Stomach (tissue), 8 donors: ENCODE measurements at regions not wholly inside any gene's neighbourhood (a gene's known extent, or its start where the extent isn't known, plus 50 kb on each side); places are given as distances from the start of the nearest gene placed in this dataset.

Experiments
- DNase-seq, 2 donors: peaks; one replicate each; pipeline versions ENCODE4 v3.0.0 to v3.0.0-alpha.2; 2013 to 2019
- H3K27ac ChIP-seq, 5 donors: fragments of 200-600 bp in 4 of 5; sonication (generic) in 4 of 5; one replicate each; pipeline ENCODE4 v1.5.1; 2013 to 2019; ENCODE audit warnings: mild to moderate bottlenecking in 1 of 5, moderate library complexity in 1 of 5
- H3K27me3 ChIP-seq, 3 donors: fragments of 200-600 bp; sonication (generic); one replicate each; pipeline ENCODE4 v1.5.1; 2017 to 2019; ENCODE audit warnings: mixed run types in 1 of 3
- H3K36me3 ChIP-seq, 4 donors: fragments of 200-600 bp; sonication (generic); 1 replicate in 3 of 4; 2 replicates in 1 of 4; pipeline ENCODE4 v1.5.1; 2016 to 2019
- H3K4me1 ChIP-seq, 4 donors: fragments of 200-600 bp; sonication (generic); one replicate each; pipeline ENCODE4 v1.5.1; 2016 to 2019
- H3K4me3 ChIP-seq, 4 donors: fragments of 200-600 bp; sonication (generic) in 3 of 4; one replicate each; pipeline ENCODE4 v1.5.1; 2016 to 2019; ENCODE audit warnings: mild to moderate bottlenecking in 1 of 4
- H3K9me3 ChIP-seq, 4 donors: fragments of 200-600 bp; sonication (generic); one replicate each; pipeline ENCODE4 v1.5.1; 2016 to 2019
- EP300 ChIP-seq: sonication (generic); formaldehyde crosslinking; IDR thresholded peaks from one replicate; pipeline ENCODE4 v1.6.1; 2017; ENCODE audit warnings: antibody characterized with exemption
- POLR2A ChIP-seq, 4 donors: fragments of 450-650 bp; IDR thresholded peaks; one replicate each; pipeline ENCODE4 v1.6.1; 2016; ENCODE audit warnings: antibody characterized with exemption in 4 of 4, control low read depth in 2 of 4, mild to moderate bottlenecking in 1 of 4, moderate library complexity in 1 of 4
- POLR2AphosphoS5 ChIP-seq, 3 donors: sonication (generic); formaldehyde crosslinking; IDR thresholded peaks; one replicate each; pipeline ENCODE4 v1.6.1; 2016; ENCODE audit warnings: antibody characterized with exemption in 3 of 3
- WGBS, 5 donors: extraction: QIAGEN DNeasy Blood & Tissue Kit in 3 of 5; methylation state at CpG; one replicate each; pipeline versions ENCODE4 v1.1.5 to v1.1.7; 2013 to 2018; 5-methylcytosine and 5-hydroxymethylcytosine counted together
- intact Hi-C: fragments of 100-400 bp; cut with DNase I; formaldehyde crosslinking; loops from one replicate; pipeline ENCODE4 v1.15.1; 2023; ENCODE audit warnings: low total_unique reads
- TF ChIP-seq, protein P1 (sequence below), 7 experiments: fragments of 450-650 bp in 4 of 7; fragments of 200-600 bp in 3 of 7; sonication (generic) in 3 of 7; IDR thresholded peaks; one replicate each; pipeline ENCODE4 v1.5.1; 2016 to 2019; ENCODE audit warnings: antibody characterized with exemption in 7 of 7, control low read depth in 2 of 7, mild to moderate bottlenecking in 1 of 7
- donor health status: healthy with polysubstance abuse.
- donor health status: Bipolar disorder and iron deficiency.
- donor health status: healthy.

DNA sequence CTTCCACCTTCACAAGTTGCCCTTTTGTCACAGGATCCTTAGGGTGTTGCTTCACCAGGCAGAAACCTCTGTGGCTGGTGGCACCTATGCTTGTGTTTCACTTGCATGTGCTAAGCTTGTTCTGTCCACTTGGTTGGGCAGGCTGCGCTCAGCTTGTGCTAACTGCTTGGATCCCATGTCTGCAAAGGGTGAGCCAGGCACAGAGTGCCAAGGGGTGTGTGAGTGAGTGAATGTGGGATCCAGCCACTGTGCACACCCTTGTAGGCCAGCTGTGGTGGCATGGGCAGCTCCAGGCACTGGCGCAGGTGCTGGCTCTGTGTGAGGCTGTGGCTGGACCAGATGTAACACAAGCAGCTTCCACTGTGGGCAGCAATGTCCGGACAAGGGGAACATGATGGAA, 728.7 kb upstream of the ROBO1 start:
- intact Hi-C loops, result no loop called here
- Histone ChIP-seq H3K4me3 (no peak overlapping the region), H3K27me3 (no peaks in the 10 kb centered on the region), H3K27ac (no peak overlapping the region), H3K36me3 (no peaks in the 10 kb centered on the region), H3K4me1 (no peaks in the 10 kb centered on the region), H3K9me3 (peaks cover 0 to 17% (median 15%) of the 10 kb centered on the region in 4 donors)
- TF ChIP-seq POLR2A (IDR thresholded peaks at IDR 0.05) (no peak), EP300 (no peak), POLR2AphosphoS5 (IDR thresholded peaks at IDR 0.05) (no peak)
- TF ChIP-seq, protein P1, sequence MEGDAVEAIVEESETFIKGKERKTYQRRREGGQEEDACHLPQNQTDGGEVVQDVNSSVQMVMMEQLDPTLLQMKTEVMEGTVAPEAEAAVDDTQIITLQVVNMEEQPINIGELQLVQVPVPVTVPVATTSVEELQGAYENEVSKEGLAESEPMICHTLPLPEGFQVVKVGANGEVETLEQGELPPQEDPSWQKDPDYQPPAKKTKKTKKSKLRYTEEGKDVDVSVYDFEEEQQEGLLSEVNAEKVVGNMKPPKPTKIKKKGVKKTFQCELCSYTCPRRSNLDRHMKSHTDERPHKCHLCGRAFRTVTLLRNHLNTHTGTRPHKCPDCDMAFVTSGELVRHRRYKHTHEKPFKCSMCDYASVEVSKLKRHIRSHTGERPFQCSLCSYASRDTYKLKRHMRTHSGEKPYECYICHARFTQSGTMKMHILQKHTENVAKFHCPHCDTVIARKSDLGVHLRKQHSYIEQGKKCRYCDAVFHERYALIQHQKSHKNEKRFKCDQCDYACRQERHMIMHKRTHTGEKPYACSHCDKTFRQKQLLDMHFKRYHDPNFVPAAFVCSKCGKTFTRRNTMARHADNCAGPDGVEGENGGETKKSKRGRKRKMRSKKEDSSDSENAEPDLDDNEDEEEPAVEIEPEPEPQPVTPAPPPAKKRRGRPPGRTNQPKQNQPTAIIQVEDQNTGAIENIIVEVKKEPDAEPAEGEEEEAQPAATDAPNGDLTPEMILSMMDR (IDR thresholded peaks at IDR 0.05), result no peak
- 89 to 94% (median 90%) methylated on average over 3 of the region's 3 CpGs for WGBS, 5 donors
- DNase-seq, result no peak

DNA sequence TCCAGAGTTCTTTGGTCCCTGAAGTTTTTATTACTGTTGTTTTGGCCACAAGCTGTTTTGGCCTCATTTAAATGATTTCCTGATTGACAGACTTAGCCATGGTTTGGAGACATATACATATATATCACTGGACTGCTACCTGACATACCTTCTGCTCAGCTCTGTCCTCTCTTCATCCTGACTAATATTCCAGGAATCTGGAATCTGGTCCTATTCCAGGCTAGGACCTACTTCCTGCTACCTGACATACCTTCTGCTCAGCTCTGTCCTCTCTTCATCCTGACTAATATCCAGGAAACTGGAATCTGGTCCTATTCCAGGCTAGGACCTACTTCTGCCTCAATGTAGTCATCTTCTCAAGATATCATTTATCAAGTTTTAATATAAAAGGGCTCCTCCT, 724.4 kb upstream of the ROBO1 start:
- Histone ChIP-seq H3K9me3 (peaks cover 0 to 10% (median 8%) of the 10 kb centered on the region in 4 donors), H3K27me3 (no peaks in the 10 kb centered on the region), H3K27ac (no peak overlapping the region), H3K36me3 (no peaks in the 10 kb centered on the region), H3K4me1 (no peaks in the 10 kb centered on the region), H3K4me3 (no peak overlapping the region)
- TF ChIP-seq POLR2AphosphoS5 (IDR thresholded peaks at IDR 0.05) (no peak), POLR2A (IDR thresholded peaks at IDR 0.05) (no peak), EP300 (no peak)
- TF ChIP-seq, protein P1 (IDR thresholded peaks at IDR 0.05), result no peak
- intact Hi-C loops, result no loop called here
- DNase-seq, result no peak

DNA sequence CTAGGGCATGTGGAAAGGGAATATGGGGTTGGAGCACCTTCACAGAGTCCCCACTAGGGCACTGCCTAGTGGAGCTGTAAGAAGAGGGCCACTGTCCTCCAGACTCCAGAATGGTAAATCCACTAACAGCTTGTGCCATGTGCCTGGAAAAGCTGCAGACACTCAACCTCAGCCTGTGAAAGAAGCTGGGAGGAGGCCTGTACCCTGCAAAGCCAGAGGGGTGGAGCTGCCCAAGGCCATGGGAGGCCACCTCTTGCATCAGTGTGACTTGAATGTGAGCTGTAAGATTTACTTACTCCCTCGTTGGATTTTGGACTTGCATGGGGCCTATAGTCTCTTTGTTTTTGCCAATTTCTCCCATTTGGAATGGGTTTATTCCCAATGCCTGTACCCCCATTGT, 705.2 kb upstream of the ROBO1 start:
- Histone ChIP-seq H3K27me3 (no peaks in the 10 kb centered on the region), H3K36me3 (no peaks in the 10 kb centered on the region), H3K27ac (no peak overlapping the region), H3K4me1 (no peaks in the 10 kb centered on the region), H3K4me3 (no peak overlapping the region), H3K9me3 (no peaks in the 10 kb centered on the region)
- WGBS, 5 donors, result 55 to 74% (median 63%) methylated on average over 1 of the region's 1 CpG
- no peak for DNase-seq
- TF ChIP-seq POLR2AphosphoS5 (IDR thresholded peaks at IDR 0.05) (no peak), POLR2A (IDR thresholded peaks at IDR 0.05) (no peak), EP300 (no peak)
- TF ChIP-seq, protein P1 (IDR thresholded peaks at IDR 0.05), result no peak
- intact Hi-C loops, result no loop called here

DNA sequence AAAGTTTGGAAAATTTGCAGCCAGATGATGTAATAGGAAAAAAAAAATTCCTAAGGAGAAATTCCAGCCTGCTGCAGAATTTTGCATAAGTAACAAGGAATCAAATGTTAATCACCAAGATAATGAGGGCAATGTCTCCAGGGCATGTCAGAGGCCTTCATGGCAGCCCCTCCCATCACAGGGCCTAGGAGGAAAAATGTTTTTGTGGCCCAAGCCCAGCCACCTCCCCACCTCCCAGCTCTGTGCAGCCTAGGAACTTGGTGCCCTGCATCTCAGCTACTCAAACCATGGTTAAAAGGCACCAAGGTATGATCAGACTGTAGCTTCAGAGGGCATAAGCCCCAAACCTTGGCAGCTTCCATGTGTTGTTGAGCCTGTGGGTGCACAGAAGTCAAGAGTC, 704.7 kb upstream of the ROBO1 start:
- no peak for TF ChIP-seq POLR2A (IDR thresholded peaks at IDR 0.05)
- no peak for TF ChIP-seq EP300
- TF ChIP-seq, protein P1 (IDR thresholded peaks at IDR 0.05), result no peak
- TF ChIP-seq POLR2AphosphoS5 (IDR thresholded peaks at IDR 0.05), result no peak
- Histone ChIP-seq H3K27me3 (no peaks in the 10 kb centered on the region), H3K27ac (no peak overlapping the region), H3K4me1 (no peaks in the 10 kb centered on the region), H3K4me3 (no peak overlapping the region), H3K36me3 (no peaks in the 10 kb centered on the region), H3K9me3 (no peaks in the 10 kb centered on the region)
- no peak for DNase-seq
- intact Hi-C loops, result no loop called here
